H1 (cell line): ENCODE measurements at regions not wholly inside any gene's neighbourhood (a gene's known extent, or its start where the extent isn't known, plus 50 kb on each side); places are given as distances from the start of the nearest gene placed in this dataset.

Experiments used
- CTCF ChIA-PET: fragments of 300-600 bp; sonication (Branson Sonifier 250); formaldehyde crosslinking; loops from one replicate; lab custom pipeline; 2021; ENCODE audit not compliant: partially characterized antibody; lab: Charles Lee
- POLR2A ChIA-PET: fragments of 300-600 bp; sonication (Branson Sonifier 250); formaldehyde crosslinking; loops from one replicate; lab custom pipeline; 2021; ENCODE audit warnings: inconsistent platforms; ENCODE audit not compliant: partially characterized antibody; lab: Charles Lee
- DNase-seq, 2 experiments: peaks; one replicate each; pipeline versions ENCODE4 v3.0.0 to v3.0.0-alpha.2; 2010 to 2022; ENCODE audit warnings: low spot score in 2 of 2, low read depth in 1 of 2, mixed read lengths in 1 of 2
- FAIRE-seq: peaks from 2 replicates; lab custom pipeline; 2011; peaks lifted over from hg19 to GRCh38; lab: Jason Lieb, UNC
- H2AFZ ChIP-seq: 2 replicates; pipeline ENCODE4 v1.8.1; 2012; ENCODE audit warnings: low read length, inconsistent platforms
- H2AK5ac ChIP-seq: 2 replicates; pipeline ENCODE4 v1.6.1; 2013; ENCODE audit warnings: low read depth, low read length
- H2BK120ac ChIP-seq: replicated peaks from 2 replicates; pipeline ENCODE3; 2013; ENCODE audit warnings: low read depth, low read length, inconsistent platforms
- H2BK12ac ChIP-seq: 2 replicates; pipeline ENCODE4 v1.6.1; 2013; ENCODE audit warnings: low read depth, low read length
- H2BK15ac ChIP-seq: 2 replicates; pipeline ENCODE4 v1.6.1; 2013; ENCODE audit warnings: low read length
- H2BK20ac ChIP-seq: 2 replicates; pipeline ENCODE4 v1.6.1; 2013; ENCODE audit warnings: low read length
- H2BK5ac ChIP-seq: 2 replicates; pipeline ENCODE4 v1.6.1; 2013; ENCODE audit warnings: low read depth, low read length
- H3K14ac ChIP-seq: 2 replicates; pipeline ENCODE4 v1.6.1; 2013; ENCODE audit warnings: inconsistent platforms; ENCODE audit not compliant: insufficient read length
- H3K18ac ChIP-seq: 2 replicates; pipeline ENCODE4 v1.6.1; 2013; ENCODE audit warnings: low read length; ENCODE audit errors: extremely low read depth
- H3K23ac ChIP-seq: 2 replicates; pipeline ENCODE4 v1.6.1; 2013; ENCODE audit warnings: inconsistent platforms; ENCODE audit not compliant: insufficient read length
- H3K23me2 ChIP-seq: 2 replicates; pipeline ENCODE4 v1.6.1; 2013; ENCODE audit warnings: low read depth, low read length
- H3K27ac ChIP-seq: 2 replicates; pipeline ENCODE4 v1.6.1; 2011; ENCODE audit warnings: low read depth, low read length, inconsistent platforms
- H3K27me3 ChIP-seq, 4 experiments: replicated peaks in 1 of 4; 1 replicate in 1 of 4; 2 replicates in 3 of 4; pipeline versions ENCODE4 v1.6.1 to v1.8.1; 2011 to 2013; ENCODE audit warnings: low read length in 3 of 4, mild to moderate bottlenecking in 3 of 4, inconsistent platforms in 2 of 4, mixed read lengths in 2 of 4, moderate library complexity in 1 of 4; ENCODE audit not compliant: control insufficient read depth in 3 of 4, insufficient read depth in 3 of 4; ENCODE audit errors: extremely low read depth in 1 of 4
- H3K36me3 ChIP-seq, 4 experiments: 2 replicates each; pipeline versions ENCODE4 v1.6.1 to v1.8.1; 2011 to 2013; ENCODE audit warnings: mild to moderate bottlenecking in 4 of 4, low read length in 3 of 4, moderate library complexity in 2 of 4, control low read depth in 1 of 4, inconsistent platforms in 1 of 4; ENCODE audit not compliant: insufficient read depth in 4 of 4, control insufficient read depth in 2 of 4
- H3K4ac ChIP-seq: replicated peaks from 2 replicates; pipeline ENCODE3; 2013; ENCODE audit warnings: low read length, low read depth, mixed read lengths, inconsistent platforms; ENCODE audit not compliant: insufficient read length
- H3K4me1 ChIP-seq, 4 experiments: replicated peaks in 1 of 4; 1 replicate in 1 of 4; 2 replicates in 3 of 4; pipeline versions ENCODE4 v1.6.1 to v1.8.1; 2011 to 2013; ENCODE audit warnings: low read length in 3 of 4, inconsistent platforms in 2 of 4, mixed read lengths in 1 of 4; ENCODE audit not compliant: insufficient read depth in 4 of 4, control insufficient read depth in 3 of 4
- H3K4me2 ChIP-seq, 2 experiments: 2 replicates each; pipeline versions ENCODE4 v1.6.1 to v1.8.1; 2011 to 2013; ENCODE audit warnings: low read depth in 2 of 2, low read length in 2 of 2, control low read depth in 1 of 2, inconsistent platforms in 1 of 2, mild to moderate bottlenecking in 1 of 2; ENCODE audit not compliant: insufficient read depth in 1 of 2
- H3K4me3 ChIP-seq, 4 experiments: fragments of 200-600, 300-600 bp in 1 of 4; sonication (generic), shearing (Covaris generic), sonication (Bioruptor Twin) in 1 of 4; 2 replicates each; pipeline versions ENCODE4 v1.5.1 to v1.8.1; 2011 to 2016; ENCODE audit warnings: low read length in 4 of 4, low read depth in 3 of 4, control low read depth in 2 of 4, inconsistent platforms in 2 of 4, mild to moderate bottlenecking in 2 of 4, mixed read lengths in 1 of 4, moderate library complexity in 1 of 4; ENCODE audit not compliant: insufficient read depth in 2 of 4; ENCODE audit errors: extremely low read depth in 1 of 4
- H3K56ac ChIP-seq: replicated peaks from 2 replicates; pipeline ENCODE3; 2013; ENCODE audit warnings: low read depth, mild to moderate bottlenecking, mixed read lengths, low read length, inconsistent platforms; ENCODE audit not compliant: insufficient read length
- H3K79me1 ChIP-seq: 2 replicates; pipeline ENCODE4 v1.6.1; 2013; ENCODE audit warnings: low read depth, low read length, control low read depth
- H3K79me2 ChIP-seq, 2 experiments: 2 replicates each; pipeline versions ENCODE4 v1.6.1 to v1.8.1; 2012 to 2013; ENCODE audit warnings: low read length in 2 of 2, mild to moderate bottlenecking in 2 of 2, inconsistent platforms in 1 of 2; ENCODE audit not compliant: insufficient read depth in 2 of 2, control insufficient read depth in 1 of 2
- H3K9ac ChIP-seq, 4 experiments: replicated peaks in 1 of 4; 1 replicate in 1 of 4; 2 replicates in 3 of 4; pipeline versions ENCODE4 v1.6.1 to v1.8.1; 2011 to 2013; ENCODE audit warnings: low read depth in 3 of 4, low read length in 3 of 4, control low read depth in 2 of 4, mild to moderate bottlenecking in 2 of 4, moderate library complexity in 2 of 4, inconsistent platforms in 1 of 4; ENCODE audit errors: extremely low read depth in 1 of 4
- H3K9me3 ChIP-seq, 2 experiments: 2 replicates each; pipeline versions ENCODE4 v1.6.1 to v1.8.1; 2012 to 2013; ENCODE audit warnings: mild to moderate bottlenecking in 2 of 2, moderate library complexity in 2 of 2, control low read depth in 1 of 2, inconsistent platforms in 1 of 2, low read depth in 1 of 2, low read length in 1 of 2, mixed read lengths in 1 of 2; ENCODE audit not compliant: insufficient read depth in 2 of 2
- H4K20me1 ChIP-seq, 2 experiments: replicated peaks in 1 of 2; 2 replicates each; pipeline versions ENCODE3 to v1.8.1; 2011 to 2013; ENCODE audit warnings: inconsistent platforms in 2 of 2, low read length in 2 of 2, mild to moderate bottlenecking in 1 of 2; ENCODE audit not compliant: insufficient read depth in 2 of 2, control insufficient read depth in 1 of 2
- H4K5ac ChIP-seq: 2 replicates; pipeline ENCODE4 v1.6.1; 2013; ENCODE audit warnings: low read length, low read depth, mixed read lengths, inconsistent platforms; ENCODE audit not compliant: insufficient read length
- H4K8ac ChIP-seq: 2 replicates; pipeline ENCODE4 v1.8.0; 2013; ENCODE audit warnings: mild to moderate bottlenecking, moderate library complexity, low read length, inconsistent platforms; ENCODE audit not compliant: insufficient read depth; ENCODE audit errors: extremely low read depth
- H4K91ac ChIP-seq: replicated peaks from 2 replicates; pipeline ENCODE3; 2013; ENCODE audit warnings: low read length, mixed read lengths, inconsistent platforms; ENCODE audit not compliant: insufficient read length
- CTCF ChIP-seq, 3 experiments: IDR thresholded peaks; 1 replicate in 2 of 3; 2 replicates in 1 of 3; pipeline versions ENCODE4 v1.5.1 to v1.6.1; 2011; ENCODE audit warnings: low read length in 3 of 3, mild to moderate bottlenecking in 3 of 3, inconsistent platforms in 2 of 3, low read depth in 1 of 3, moderate library complexity in 1 of 3; ENCODE audit not compliant: insufficient read depth in 1 of 3; ENCODE audit errors: control extremely low read depth in 1 of 3
- RAD21 ChIP-seq, 2 experiments: IDR thresholded peaks in 1 of 2; conservative IDR thresholded peaks in 1 of 2; 2 replicates each; pipeline ENCODE4 v1.6.1; 2011; ENCODE audit warnings: low read depth in 2 of 2, low read length in 2 of 2, improper control_type of control experiment in 1 of 2, inconsistent platforms in 1 of 2, mild to moderate bottlenecking in 1 of 2, moderate library complexity in 1 of 2
- SAP30 ChIP-seq: fragments of 300-600 bp; sonication (generic); IDR thresholded peaks from 2 replicates; pipeline ENCODE4 v1.7.1; 2012; ENCODE audit warnings: low read length, moderate library complexity, mild to moderate bottlenecking, inconsistent platforms; ENCODE audit not compliant: insufficient read depth, insufficient replicate concordance
- TBP ChIP-seq: IDR thresholded peaks from 2 replicates; pipeline ENCODE4 v1.6.1; 2011; ENCODE audit warnings: low read depth, low read length, improper control_type of control experiment
- WGBS, 2 experiments: shearing (Covaris generic) in 1 of 2; methylation state at CpG; one replicate each; pipeline versions ENCODE4 v1.1.6 to v1.1.7; 2013 to 2015; ENCODE audit warnings: low lambda C conversion rate in 2 of 2, mixed read lengths in 2 of 2, inconsistent platforms in 1 of 2, low coverage in 1 of 2, missing lambda C conversion rate in 1 of 2; ENCODE audit not compliant: insufficient replicate concordance in 2 of 2, insufficient coverage in 1 of 2, insufficient read length in 1 of 2; ENCODE audit errors: extremely low coverage in 1 of 2, missing lambda C conversion rate in 1 of 2; 5-methylcytosine and 5-hydroxymethylcytosine counted together

GRCh38 chr10:131496351-131497052 lies 185.0 kb upstream of the TCERG1L start:
- Histone ChIP-seq H4K5ac (no peak overlapping the region), H2AFZ (peak overlapping the region; percentile 71; the same call in 1 of the 2 replicates), H3K9me3 (0 out of 4 replicates have a peak, but pooled peaks cover 0 to 3% of the 10 kb centered on the region in 2 experiments), H3K4me3 (no peak overlapping the region), H3K4ac (no peak overlapping the region), H4K20me1 (no peaks in the 10 kb centered on the region), H2AK5ac (no peak overlapping the region), H4K91ac (no peak overlapping the region), H3K27me3 (no peaks in the 10 kb centered on the region), H2BK20ac (no peak overlapping the region), H4K8ac (no peak overlapping the region), H3K36me3 (no peaks in the 10 kb centered on the region), H3K14ac (no peak overlapping the region), H3K4me1 (no peaks in the 10 kb centered on the region), H2BK5ac (no peak overlapping the region), H3K4me2 (no peak overlapping the region), H2BK15ac (no peak overlapping the region), H3K56ac (no peak overlapping the region), H2BK120ac (no peak overlapping the region), H3K9ac (no peak overlapping the region), H3K79me2 (no peaks in the 10 kb centered on the region), H2BK12ac (no peak overlapping the region), H3K23ac (no peak overlapping the region), H3K18ac (no peak overlapping the region), H3K27ac (no peak overlapping the region), H3K79me1 (no peaks in the 10 kb centered on the region), H3K23me2 (0 out of 2 replicates have a peak, but pooled peaks cover 2% of the 10 kb centered on the region)
- WGBS, 2 experiments: 96% methylated on average over 16 of the region's 16 CpGs; no CpG with 5 or more reads in 1 of the 2 experiments
- DNase-seq (no peak), FAIRE-seq (no peak)
- ChIA-PET CTCF (interaction anchor here (0.8 to 2.4 kb wide), 14 partner anchors 8 to 378 kb away, joined by 3 to 10 read pairs (median 3); no protein-coding TSS in a partner anchor), POLR2A (no interaction called here)
- TF ChIP-seq TBP (no peak), RAD21 (IDR thresholded peaks at IDR 0.05 in 1 of 2, conservative IDR thresholded peaks at IDR 0.05 in 1 of 2; ENCODE audit: low read depth in 2 of 2, low read length in 2 of 2) (peak; percentile 59 to 68), CTCF (IDR thresholded peaks at IDR 0.05; ENCODE audit: control extremely low read depth in 1 of 3, insufficient read depth in 1 of 3, low read depth in 1 of 3, low read length in 3 of 3) (peak; percentile 29 to 66 (median 59)), SAP30 (no peak)
